ENCODE measurements at regions not wholly inside any gene's neighbourhood (a gene's known extent, or its start where the extent isn't known, plus 50 kb on each side); places are given as distances from the start of the nearest gene placed in this dataset.

DNA sequence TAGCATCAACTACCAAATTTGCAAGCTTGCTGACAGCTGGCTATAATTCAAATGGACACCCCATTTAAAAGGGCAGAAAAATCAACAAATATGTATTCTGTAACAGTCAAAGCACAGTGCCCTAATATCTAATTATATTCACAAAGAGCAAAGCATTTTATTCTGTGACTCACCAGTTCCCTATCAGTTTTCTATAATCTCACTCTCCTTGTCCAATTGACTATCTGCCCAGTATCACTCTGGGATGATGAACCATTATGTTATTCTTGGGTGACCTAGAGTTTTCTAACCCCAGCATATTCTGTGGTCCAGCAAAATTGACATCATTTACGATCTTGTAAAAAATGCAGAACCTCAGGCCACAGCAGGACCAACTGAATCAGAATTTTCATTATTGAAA, 82.0 kb upstream of the FREM3 start:
- no peaks in the 10 kb centered on the region for H3K36me3 ChIP-seq (ENCODE audit: control insufficient read depth in 2 of 2, insufficient read depth in 2 of 2, low read length in 1 of 2)
- SMC1A ChIA-PET (ENCODE audit: uncharacterized antibody, unreplicated experiment), result no interaction called here
- H3K9ac ChIP-seq (ENCODE audit: control insufficient read depth, insufficient read depth, low read length), result no peak overlapping the region
- DNase-seq (ENCODE audit: low read depth, low spot score), result no peak
- no peak overlapping the region for H3K4me2 ChIP-seq (ENCODE audit: control insufficient read depth, insufficient read depth)
- no peak overlapping the region for H3K4me3 ChIP-seq
- no peak overlapping the region for H3K27ac ChIP-seq (ENCODE audit: control insufficient read depth, insufficient read depth)
- BruUV-seq (replicated peaks), result no TSS peak
- ATAC-seq, result no peak
- no peaks in the 10 kb centered on the region; the same call in 2 of the 3 replicates for H3K9me3 ChIP-seq (replicated peaks; ENCODE audit: control insufficient read depth, insufficient read depth, low read length)
- H3K79me2 ChIP-seq (ENCODE audit: control insufficient read depth, insufficient read depth, low read length), result no peaks in the 10 kb centered on the region
- POLR2A ChIA-PET, result no interaction called here
- in situ Hi-C loops (cut with MboI) (no loop called here), intact Hi-C loops (cut with micrococcal nuclease; ENCODE audit: unreplicated experiment) (no loop called here)
- CTCF ChIA-PET, result no interaction called here
- RAD21 ChIA-PET (ENCODE audit: unreplicated experiment), result no interaction called here
- 0% methylated on average over 1 of the region's 1 CpG for WGBS (ENCODE audit: insufficient coverage, insufficient replicate concordance, low lambda C conversion rate, missing lambda C conversion rate)
- H3K27me3 ChIP-seq (replicated peaks in 1 of 2; ENCODE audit: control insufficient read depth in 2 of 2, insufficient read depth in 2 of 2, low read length in 1 of 2), result no peaks in the 10 kb centered on the region
- no peak overlapping the region for H2AFZ ChIP-seq (ENCODE audit: control insufficient read depth, low read depth, low read length)
- no peaks in the 10 kb centered on the region for H4K20me1 ChIP-seq (ENCODE audit: control insufficient read depth, insufficient read depth)
- no peaks in the 10 kb centered on the region for H3K4me1 ChIP-seq (ENCODE audit: control insufficient read depth, insufficient read depth, low read length)
- FAIRE-seq, result no peak
- TF ChIP-seq IRF5 (IDR thresholded peaks at IDR 0.05; ENCODE audit: borderline replicate concordance) (no peak), REST (IDR thresholded peaks at IDR 0.05; ENCODE audit: low read depth, low read length) (no peak), PBX3 (IDR thresholded peaks at IDR 0.05; ENCODE audit: insufficient replicate concordance, low read depth, low read length) (no peak), ZNF207 (IDR thresholded peaks at IDR 0.05; ENCODE audit: borderline replicate concordance) (no peak), IKZF1 (conservative IDR thresholded peaks at IDR 0.05) (no peak), NR2C1 (IDR thresholded peaks at IDR 0.05) (no peak), HDGF (IDR thresholded peaks at IDR 0.05) (no peak), BCLAF1 (IDR thresholded peaks at IDR 0.05) (no peak), IRF3 (IDR thresholded peaks at IDR 0.05) (no peak), MXI1 (IDR thresholded peaks at IDR 0.05; ENCODE audit: low read depth, low read length) (no peak)
- TF ChIP-seq, protein P1, sequence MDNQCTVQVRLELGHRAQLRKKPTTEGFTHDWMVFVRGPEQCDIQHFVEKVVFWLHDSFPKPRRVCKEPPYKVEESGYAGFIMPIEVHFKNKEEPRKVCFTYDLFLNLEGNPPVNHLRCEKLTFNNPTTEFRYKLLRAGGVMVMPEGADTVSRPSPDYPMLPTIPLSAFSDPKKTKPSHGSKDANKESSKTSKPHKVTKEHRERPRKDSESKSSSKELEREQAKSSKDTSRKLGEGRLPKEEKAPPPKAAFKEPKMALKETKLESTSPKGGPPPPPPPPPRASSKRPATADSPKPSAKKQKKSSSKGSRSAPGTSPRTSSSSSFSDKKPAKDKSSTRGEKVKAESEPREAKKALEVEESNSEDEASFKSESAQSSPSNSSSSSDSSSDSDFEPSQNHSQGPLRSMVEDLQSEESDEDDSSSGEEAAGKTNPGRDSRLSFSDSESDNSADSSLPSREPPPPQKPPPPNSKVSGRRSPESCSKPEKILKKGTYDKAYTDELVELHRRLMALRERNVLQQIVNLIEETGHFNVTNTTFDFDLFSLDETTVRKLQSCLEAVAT (IDR thresholded peaks at IDR 0.05), result no peak

All from GM12878 (cell line).